SK-N-SH (cell line): ENCODE measurements at regions not wholly inside any gene's neighbourhood (a gene's known extent, or its start where the extent isn't known, plus 50 kb on each side); places are given as distances from the start of the nearest gene placed in this dataset.

ENCODE experiments used
- ELF1 ChIP-seq: IDR thresholded peaks from 2 replicates; pipeline ENCODE4 v1.4.0; 2012
- EP300 ChIP-seq, 2 experiments: IDR thresholded peaks; 2 replicates each; pipeline versions ENCODE4 v1.4.0 to v1.6.1; 2012; ENCODE audit warnings: borderline replicate concordance in 1 of 2, low read depth in 1 of 2, low read length in 1 of 2
- FOXM1 ChIP-seq: IDR thresholded peaks from 2 replicates; pipeline ENCODE4 v1.4.0; 2012; ENCODE audit warnings: low read depth, mild to moderate bottlenecking
- POLR2AphosphoS5 ChIP-seq: IDR thresholded peaks from 2 replicates; pipeline ENCODE4 v1.6.1; 2012; ENCODE audit warnings: low read depth, low read length
- RFX5 ChIP-seq: IDR thresholded peaks from 2 replicates; pipeline ENCODE4 v1.6.1; 2012; ENCODE audit warnings: mild to moderate bottlenecking, improper control_type of control experiment, low read length
- SIN3A ChIP-seq: IDR thresholded peaks from 2 replicates; pipeline ENCODE4 v1.6.1; 2012; ENCODE audit warnings: low read depth, mild to moderate bottlenecking, low read length, moderate library complexity, borderline replicate concordance
- YY1 ChIP-seq: IDR thresholded peaks from 2 replicates; pipeline ENCODE4 v1.4.0; 2012; ENCODE audit warnings: low read depth, mild to moderate bottlenecking
- TF ChIP-seq, protein P1 (sequence below): fragments of 200-600 bp; sonication (generic); IDR thresholded peaks from 2 replicates; pipeline ENCODE4 v1.6.1; 2017; ENCODE audit warnings: antibody characterized with exemption, mild to moderate bottlenecking, moderate library complexity
- TF ChIP-seq, protein P2 (sequence below): fragments of 150-350 bp; IDR thresholded peaks from 2 replicates; pipeline ENCODE4 v1.6.1; 2017; ENCODE audit warnings: antibody characterized with exemption, low read length, low read depth, borderline replicate concordance
- TF ChIP-seq, protein P3 (sequence below): IDR thresholded peaks from 2 replicates; pipeline ENCODE4 v1.4.0; 2012; ENCODE audit warnings: low read depth, borderline replicate concordance

DNA sequence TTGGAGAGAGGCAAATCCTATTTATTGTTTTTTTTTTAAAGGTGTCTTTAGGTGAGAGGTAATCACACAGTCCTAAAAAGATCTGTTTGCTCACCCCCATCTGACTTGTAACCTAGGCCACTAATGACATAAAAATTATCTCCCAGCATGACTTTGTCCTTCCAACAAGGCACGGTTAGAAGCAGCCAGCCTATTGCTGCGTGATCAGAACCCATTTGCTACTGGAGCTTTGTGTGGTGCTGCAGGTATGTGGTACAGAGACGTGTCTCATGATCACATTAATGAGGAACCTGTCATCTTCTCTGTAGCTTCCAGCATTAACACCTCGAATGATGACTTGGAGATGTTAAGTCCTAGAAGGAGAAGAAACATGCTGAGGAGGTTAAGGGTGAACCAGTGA, 555.8 kb upstream of the TLE4 start:
- no peak for TF ChIP-seq RFX5
- no peak for TF ChIP-seq POLR2AphosphoS5
- TF ChIP-seq, protein P1, sequence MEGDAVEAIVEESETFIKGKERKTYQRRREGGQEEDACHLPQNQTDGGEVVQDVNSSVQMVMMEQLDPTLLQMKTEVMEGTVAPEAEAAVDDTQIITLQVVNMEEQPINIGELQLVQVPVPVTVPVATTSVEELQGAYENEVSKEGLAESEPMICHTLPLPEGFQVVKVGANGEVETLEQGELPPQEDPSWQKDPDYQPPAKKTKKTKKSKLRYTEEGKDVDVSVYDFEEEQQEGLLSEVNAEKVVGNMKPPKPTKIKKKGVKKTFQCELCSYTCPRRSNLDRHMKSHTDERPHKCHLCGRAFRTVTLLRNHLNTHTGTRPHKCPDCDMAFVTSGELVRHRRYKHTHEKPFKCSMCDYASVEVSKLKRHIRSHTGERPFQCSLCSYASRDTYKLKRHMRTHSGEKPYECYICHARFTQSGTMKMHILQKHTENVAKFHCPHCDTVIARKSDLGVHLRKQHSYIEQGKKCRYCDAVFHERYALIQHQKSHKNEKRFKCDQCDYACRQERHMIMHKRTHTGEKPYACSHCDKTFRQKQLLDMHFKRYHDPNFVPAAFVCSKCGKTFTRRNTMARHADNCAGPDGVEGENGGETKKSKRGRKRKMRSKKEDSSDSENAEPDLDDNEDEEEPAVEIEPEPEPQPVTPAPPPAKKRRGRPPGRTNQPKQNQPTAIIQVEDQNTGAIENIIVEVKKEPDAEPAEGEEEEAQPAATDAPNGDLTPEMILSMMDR: no peak
- TF ChIP-seq YY1: no peak
- TF ChIP-seq FOXM1: no peak
- TF ChIP-seq, protein P2, sequence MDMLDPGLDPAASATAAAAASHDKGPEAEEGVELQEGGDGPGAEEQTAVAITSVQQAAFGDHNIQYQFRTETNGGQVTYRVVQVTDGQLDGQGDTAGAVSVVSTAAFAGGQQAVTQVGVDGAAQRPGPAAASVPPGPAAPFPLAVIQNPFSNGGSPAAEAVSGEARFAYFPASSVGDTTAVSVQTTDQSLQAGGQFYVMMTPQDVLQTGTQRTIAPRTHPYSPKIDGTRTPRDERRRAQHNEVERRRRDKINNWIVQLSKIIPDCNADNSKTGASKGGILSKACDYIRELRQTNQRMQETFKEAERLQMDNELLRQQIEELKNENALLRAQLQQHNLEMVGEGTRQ: no peak
- no peak for TF ChIP-seq ELF1
- TF ChIP-seq EP300 (IDR thresholded peaks at IDR 0.05; ENCODE audit: borderline replicate concordance in 1 of 2, low read depth in 1 of 2, low read length in 1 of 2): no peak
- TF ChIP-seq SIN3A: no peak
- TF ChIP-seq, protein P3, sequence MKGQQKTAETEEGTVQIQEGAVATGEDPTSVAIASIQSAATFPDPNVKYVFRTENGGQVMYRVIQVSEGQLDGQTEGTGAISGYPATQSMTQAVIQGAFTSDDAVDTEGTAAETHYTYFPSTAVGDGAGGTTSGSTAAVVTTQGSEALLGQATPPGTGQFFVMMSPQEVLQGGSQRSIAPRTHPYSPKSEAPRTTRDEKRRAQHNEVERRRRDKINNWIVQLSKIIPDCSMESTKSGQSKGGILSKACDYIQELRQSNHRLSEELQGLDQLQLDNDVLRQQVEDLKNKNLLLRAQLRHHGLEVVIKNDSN: no peak
